GM18517 (cell line): ENCODE measurements at regions not wholly inside any gene's neighbourhood (a gene's known extent, or its start where the extent isn't known, plus 50 kb on each side); places are given as distances from the start of the nearest gene placed in this dataset.

ENCODE experiments used
- ATAC-seq: cut with Tn5 transposase; IDR thresholded peaks from one replicate; pipeline ENCODE4 v1.9.1; 2021; ENCODE audit warnings: mild to moderate bottlenecking, moderate library complexity; ENCODE audit not compliant: unreplicated experiment

DNA sequence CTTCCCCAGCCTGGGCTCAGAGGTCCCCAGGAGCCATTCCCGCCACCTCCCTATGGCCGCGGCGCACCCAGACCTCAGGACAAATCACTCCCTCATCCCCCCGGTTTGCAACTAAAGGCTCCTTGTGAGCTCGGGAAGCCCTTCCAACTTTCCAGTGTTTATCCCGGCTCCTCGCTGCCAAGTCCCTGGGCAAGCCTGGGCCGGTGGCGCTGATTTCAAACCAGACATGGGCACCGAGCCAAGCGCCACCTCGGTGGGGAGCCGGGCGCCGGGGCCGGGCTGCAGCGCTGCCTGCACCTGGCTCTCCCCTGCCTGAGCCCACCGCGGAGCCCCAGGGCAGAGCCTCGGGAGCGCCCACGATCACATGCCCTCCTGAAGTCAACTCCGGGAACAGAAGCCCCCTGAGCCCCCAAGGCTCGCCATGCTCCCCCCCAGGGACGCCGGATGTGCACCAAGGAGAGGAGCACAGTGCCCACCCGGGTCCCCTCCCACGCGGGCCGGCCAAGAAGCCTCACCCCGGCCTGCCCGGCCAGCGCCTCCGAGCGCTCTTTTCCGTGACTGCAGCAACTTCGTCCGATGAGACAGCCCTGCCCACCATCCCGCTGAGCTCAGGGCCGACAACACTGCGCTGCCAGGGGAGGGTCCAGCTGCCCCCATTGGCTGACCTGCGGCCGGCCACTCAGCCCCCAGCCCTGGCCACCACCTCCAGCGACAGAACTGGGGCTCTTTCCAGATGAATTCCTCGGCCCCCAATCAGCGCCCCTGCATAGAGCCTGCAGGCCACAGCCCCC is 50.0 kb downstream of the NCOR2 start:
- no peak for ATAC-seq

DNA sequence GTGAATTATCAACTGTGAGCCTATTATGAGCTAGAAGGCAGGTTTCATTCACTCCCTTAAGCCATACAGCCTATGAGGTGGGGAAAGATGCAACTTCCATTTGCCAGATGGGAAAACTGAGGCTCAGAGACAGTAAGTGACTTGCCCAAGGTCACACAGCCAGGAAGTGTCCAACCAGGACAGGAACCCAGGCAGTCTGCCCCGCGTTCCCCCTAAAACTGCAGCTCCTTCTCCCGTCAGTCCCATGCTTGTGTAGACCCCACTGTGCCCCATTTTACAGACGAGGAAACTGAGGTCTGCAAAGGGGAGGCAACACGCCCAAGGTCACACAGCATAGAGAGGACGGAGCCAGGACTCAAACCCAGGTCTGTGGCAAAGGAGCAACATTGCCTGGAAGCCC is 50.6 kb downstream of the NCOR2 start:
- no peak for ATAC-seq

DNA sequence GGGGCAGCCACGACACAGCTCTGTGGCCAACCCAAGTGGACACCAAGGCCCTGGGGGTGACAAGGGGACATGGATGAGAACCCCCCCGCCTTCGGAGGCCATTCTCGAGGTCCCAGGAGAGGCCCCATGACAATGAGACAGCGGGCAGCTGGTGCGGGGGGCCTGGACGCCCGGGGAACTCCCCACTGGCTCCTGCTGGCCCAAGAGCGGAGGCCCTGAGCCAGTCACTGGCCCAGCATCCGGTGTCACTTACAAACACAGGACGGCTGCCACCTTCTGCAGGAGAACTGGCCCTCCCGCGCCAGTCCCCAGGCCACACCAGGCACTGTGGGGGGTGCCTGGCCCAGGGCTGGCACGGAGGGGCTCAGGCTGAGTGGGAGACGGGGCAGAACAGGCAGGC is 51.4 kb downstream of the NCOR2 start:
- ATAC-seq, result no peak

DNA sequence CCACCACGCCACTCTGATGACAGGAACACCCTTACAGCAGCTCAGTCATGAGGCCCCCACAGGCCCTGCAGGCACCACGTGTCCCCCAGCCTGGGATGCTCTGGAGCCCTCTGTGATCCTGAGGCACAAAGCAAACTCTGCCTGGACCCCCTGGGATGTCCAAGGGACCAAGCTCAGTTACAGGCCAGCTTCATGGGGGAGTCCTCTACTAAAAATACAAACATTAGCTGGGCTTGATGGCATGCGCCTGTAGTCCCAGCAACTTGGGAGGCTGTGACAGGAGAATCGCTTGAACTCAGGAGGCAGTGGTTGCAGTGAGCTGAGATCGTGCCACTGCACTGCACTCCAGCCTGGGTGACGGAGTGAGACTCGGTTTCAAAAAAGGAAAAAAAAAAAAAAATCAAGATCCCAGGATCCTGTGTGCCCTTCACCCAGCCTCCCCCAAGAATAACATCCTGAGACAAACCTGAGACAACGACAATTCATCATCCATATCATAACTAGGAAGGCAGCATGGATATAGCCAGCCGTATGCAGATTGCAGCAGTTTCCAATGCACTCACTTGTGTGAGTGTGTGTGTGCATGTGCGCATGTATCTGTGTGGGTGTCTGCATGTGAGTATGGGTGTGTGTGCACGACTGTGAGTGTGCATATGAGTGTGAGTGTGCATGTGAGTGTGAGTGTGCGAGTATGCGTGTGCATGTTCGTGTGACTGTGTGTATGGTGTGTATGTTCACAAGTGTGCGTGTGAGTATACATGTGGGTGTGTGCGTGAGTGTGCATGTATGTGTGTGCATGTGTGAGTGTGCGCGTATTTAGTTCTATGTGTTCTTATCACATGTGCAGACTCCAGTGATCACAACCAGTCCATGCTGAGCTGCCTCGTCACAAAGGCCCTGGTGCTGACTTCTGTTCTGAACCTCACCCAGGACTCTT is 52.1 kb downstream of the NCOR2 start:
- ATAC-seq, result no peak

DNA sequence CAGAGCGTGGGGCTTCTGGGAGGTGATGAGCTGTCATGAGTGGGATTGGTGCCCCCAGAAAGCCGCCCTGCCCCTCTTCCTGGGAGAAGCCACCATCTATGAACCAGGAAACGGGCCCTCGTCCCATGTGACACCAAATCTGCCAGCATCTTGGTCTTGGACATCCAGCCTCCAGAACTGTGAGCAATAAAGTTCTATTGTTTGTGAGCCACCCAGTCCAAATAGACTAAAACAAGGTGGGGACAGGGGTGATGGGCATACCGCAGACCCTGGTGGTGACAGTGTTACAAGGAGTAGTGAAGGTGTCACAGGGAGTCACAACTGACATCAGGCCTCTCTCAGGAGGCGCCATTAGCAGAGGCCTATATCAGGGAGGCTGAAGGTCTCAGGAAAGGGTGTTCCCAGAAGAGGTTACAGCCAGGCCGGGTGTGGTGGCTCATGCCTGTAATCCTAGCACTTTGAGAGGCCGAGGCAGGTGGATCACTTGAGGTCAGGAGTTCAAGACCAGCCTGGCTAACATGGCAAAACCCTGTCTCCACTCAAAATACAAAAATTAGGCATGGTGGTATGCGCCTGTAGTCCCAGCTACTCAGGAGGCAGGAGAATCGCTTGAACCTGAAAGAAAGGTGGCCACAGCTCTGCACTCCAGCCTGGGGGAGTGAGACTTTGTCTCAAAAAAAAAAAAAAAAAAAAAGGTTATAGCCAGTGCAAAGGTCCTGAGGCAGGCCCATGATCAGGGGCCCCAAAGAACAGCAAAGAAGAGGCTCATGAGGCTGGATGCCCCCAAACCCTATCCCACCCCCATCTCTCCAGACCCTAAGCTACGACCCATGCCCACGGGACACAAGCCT is 53.0 kb downstream of the NCOR2 start:
- ATAC-seq, result no peak

DNA sequence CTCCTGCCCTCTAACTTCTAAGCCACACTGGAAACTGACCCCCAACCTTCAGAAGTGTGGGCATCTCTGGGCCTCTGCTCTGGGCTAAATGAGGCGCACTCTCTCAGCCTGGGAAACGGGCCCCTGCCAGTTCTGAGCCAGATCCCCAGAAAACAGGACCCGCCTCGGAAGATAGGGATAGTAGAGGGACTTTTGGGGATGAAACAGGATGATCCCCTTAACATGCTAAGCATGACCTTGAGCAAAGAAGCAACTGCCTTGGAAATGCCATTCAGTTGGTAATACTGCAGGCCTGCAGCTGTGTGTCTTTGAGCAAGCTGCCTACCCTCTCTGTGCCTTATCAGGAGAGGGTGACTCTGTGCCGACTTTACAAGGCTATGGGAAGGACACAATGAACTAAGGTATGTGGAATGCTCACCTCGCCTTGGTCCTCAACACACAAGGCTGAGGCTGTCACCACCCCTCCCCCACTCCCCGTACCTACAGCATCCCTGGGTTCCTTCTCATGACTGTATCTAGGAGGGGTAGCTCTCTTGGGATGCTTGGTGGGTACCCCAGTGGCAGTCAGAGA is 54.0 kb downstream of the NCOR2 start:
- ATAC-seq, result no peak

DNA sequence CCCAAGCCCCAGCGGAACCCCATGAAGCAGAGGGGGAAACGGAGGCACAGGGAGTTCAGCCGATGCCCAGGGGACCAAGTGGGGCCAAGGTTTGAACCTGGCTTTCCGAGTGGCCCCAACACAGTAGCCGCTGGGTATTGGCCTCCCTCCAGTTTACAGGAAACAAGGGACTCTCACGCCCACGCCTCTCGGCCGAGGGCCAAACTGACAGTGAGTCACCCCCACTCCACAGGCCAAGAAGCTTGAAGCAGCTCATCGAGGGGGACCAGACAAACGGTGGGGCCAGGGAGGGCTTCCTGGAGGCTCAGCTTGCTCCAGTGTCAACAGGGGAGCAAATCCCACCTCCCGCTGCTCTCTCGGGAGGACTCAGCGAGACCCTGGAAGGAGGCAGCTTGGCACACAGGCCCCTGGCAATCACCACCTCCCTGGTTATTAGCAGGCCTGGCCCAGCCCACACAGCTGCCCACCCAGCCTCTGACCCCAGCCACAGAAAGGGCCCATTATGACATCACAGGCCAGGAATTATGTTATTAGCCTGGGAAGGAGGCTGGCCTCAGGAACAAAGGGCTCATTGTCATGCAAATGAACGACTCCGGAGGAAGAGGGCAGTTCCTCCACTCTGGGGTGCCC is 54.6 kb downstream of the NCOR2 start:
- no peak for ATAC-seq

DNA sequence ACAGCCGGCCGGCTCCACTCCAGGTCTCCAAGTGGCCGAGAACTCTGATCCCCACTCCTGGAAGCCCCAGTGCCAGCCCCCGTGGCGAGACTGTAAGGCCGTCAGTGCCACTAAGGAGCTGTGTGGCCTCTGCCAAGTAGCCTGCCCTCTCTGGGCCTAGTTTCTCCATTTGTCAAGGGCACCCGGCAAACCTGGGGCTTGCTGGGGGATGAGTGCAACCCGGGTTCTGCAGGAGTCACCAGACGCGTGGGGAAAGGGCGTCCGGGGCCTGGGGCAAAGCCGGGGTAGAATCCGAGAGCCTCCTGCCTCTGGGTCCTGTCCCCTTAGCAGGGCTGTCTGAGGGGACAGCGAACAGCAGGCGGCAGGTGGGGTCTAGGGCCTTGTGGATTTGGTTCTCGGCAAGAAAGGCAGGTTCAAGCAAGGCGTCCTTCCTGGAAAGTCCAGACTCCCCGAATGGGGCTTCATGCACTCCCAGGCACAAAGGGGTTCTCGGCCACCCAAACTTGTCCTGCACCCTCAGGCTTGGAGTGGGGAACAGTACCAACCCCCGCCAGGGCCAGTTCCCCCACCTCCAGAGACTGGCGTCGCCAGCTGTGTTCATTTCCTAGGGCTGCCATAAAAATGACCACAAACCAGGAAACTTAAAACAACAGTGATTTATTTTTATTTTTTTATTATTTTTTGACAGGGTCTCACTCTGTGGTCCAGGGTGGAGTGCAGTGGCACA is 56.0 kb downstream of the NCOR2 start:
- no peak for ATAC-seq

DNA sequence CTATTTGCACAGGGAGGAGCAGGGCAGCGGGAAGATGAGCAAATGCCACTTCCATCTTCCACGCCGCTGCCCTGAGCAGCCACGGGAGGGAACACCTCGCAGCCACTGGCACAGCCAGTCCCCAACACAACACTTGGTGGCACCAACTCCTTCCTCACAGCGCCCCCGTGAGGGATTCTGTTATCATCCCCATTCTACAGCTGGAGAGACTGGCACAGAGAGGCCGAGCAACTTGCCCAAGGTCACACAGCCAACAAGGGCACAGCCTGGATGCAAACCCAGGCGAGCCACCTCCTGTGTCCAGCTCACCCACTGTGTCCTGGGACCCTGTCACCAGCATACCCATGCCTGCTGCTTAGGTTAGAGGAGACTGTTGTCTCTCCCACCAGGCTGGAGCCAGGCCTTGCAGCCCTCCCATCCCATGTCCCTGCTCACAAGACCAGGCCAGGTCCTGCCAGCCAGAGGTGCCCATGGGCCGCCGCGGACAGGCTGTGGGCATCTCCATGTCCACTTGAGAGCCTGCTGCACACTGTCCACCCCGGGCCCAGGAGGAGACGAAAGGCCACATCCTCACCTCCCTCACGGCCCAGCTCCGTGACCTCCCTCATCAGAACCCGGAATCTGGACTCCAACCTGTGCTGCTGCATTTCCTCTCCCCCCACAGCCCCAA is 57.0 kb downstream of the NCOR2 start:
- no peak for ATAC-seq

DNA sequence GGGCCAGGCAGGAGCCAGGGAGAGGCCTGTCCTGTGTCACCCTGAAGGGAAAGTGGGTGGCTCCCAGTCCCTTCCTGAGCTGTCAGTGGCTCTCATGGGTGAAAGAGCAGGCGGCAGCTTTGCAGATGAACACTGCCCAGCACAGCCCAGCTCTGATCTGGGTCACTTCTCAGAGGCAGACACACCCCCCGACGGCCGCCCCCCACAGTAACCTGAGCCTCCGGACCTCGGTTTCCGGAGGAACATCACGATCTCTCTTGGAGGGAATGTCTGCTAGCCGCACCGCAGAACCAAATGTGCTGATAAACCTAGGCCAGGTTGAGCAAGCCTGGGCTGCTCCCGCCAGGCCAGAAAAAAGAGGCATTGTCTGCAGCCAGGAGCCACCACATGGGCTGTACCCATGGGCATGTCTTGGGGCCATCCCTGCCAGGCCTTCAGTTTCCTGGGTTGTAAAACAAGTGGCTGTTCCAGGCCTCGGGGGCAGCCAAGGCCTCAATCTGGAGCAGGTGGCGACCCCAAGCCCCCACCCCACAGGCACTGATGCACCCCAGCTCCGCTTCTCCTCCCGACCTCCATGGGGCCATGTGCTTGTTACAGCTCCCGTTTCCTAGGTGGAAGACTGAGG is 57.6 kb downstream of the NCOR2 start:
- no peak for ATAC-seq

DNA sequence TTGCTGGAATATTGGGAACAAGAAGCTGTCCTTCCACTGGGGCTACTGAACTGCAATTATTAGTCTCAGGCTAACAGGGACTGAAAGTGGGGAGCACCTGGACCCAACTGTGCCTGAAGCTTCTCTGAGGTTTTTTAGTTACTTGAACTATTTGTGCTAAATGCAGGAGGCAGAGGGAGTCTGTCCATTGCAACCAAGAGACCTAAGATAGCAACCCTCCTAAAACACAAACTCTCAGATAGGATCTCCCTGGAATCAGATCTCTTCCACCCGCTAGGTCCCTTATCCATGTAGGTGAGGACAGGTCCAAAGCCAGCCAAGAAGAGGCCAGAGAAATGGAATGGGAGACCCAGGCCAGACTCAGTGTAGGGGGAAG is 58.1 kb downstream of the NCOR2 start:
- ATAC-seq, result no peak

DNA sequence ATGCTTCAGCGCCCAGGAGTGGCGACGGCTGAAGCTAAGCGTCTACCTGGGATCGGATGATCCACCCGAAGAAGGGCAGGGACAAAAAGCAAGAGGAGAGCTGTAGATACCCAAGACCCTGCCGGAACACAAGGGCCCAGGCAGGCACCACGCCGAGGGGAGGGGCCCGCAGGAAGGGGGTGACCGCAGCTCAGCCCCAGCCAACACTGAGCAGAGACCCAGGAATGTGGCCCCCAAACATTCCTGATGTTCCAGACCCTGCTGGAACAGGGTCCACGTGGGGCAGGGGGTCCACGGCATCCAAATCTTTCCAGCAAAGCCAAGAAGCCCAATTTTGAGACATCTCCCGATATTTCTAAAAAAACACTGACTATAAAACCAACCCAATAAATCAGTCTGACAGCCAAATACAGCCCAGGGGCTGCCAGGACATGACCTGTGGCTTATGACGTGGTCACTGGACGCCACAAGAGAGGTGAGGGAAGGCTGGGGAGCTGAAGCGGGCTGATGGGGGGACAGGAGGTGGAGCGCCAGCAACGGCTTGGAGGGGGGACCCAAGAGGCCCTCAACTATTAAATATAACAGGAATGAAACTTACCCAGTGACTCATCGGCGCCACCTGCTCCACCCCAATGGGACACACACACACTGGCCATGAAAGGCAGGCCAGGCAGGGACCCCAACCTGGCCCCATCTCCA is 58.9 kb downstream of the NCOR2 start:
- no peak for ATAC-seq

DNA sequence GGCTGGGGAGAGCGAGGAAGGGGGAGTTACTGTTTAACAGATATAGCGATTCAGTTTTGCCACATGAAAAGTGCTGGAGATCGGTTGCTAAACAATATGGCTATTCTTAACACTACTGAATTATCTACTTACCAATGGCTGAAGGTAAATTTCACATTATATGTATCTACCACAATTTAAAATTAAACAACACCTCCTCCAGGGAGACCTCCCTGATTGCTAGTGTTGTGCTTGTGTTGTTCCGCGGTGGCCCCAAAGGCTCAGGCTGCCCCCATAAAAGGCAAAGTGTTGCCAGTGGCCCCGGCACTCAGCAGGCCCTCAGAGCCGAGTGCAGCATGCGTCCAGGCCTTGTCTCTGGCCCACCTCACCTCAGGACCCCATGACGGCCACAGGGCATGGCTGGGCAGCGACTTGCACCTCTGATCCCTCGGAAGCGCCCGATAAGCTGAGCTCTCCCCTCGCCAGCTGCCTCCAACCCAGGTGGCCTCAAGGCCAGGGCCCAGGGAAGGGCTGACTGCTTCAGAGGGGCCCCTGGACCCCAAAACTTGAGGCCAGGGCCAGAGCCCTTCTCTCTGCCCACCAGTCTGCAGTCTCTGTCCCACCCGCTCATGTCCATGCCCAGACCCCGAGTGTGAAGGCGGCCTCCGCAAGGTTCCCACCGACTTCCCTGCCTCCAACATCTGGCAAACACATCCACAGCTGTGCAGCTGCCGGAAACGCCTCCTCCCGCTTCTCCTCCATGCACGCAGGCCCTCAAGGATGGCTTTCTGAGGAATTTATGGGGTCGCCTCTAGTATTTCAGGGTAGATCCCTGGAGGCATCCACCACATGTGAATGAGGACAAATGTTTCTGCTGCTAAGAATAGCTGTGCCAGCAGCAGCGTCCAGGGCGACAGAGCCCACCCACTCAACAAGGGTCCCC is 60.0 kb downstream of the NCOR2 start:
- no peak for ATAC-seq

DNA sequence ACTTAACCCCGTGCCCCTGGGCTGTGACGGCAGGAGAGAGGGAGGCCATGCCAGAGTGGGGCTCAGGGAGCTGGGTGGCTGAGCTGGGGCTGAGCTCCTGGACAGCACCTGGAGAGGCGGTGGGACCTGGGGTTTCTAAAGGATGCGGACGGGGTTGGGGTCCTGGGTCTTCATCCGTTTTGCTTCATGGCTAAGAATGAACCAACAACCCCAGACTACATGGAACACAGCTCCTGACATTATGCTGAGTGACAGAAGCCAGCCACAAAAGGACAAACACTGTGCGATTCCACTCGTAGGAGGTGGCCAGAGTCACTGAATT is 60.6 kb downstream of the NCOR2 start:
- no peak for ATAC-seq

DNA sequence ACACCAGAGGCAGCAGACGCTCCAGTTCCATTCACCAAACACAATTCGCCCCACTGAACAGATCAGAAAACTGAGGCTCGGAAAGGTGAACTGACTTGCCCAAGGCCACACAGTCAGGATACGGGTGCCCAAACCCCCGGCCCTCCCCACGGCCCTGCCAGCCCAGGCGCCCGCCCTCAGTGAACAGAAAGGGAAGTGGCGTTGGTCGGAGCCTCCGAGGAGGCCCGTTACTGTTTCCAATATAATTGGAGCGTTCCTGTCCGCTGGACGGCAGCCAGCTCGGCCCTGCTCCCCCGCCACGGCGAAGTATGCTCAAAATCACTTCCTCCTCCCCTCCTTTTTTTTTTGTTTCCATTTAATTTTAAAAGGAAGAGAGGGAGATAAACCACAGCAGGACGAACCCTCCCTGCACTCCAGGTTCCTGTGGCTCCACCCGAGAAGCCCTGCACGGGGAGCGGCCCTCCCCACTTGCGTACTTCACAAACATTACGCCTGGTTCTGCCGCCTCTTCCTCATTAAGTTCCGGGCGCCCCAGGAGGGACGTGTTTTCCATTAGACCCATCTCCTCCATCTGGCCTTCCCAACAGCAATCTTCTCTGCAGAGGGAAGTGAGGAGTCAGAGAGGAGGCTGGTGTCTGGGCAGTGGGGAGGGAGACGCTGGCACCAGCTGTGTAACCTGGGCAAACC is 61.1 kb downstream of the NCOR2 start:
- no peak for ATAC-seq

DNA sequence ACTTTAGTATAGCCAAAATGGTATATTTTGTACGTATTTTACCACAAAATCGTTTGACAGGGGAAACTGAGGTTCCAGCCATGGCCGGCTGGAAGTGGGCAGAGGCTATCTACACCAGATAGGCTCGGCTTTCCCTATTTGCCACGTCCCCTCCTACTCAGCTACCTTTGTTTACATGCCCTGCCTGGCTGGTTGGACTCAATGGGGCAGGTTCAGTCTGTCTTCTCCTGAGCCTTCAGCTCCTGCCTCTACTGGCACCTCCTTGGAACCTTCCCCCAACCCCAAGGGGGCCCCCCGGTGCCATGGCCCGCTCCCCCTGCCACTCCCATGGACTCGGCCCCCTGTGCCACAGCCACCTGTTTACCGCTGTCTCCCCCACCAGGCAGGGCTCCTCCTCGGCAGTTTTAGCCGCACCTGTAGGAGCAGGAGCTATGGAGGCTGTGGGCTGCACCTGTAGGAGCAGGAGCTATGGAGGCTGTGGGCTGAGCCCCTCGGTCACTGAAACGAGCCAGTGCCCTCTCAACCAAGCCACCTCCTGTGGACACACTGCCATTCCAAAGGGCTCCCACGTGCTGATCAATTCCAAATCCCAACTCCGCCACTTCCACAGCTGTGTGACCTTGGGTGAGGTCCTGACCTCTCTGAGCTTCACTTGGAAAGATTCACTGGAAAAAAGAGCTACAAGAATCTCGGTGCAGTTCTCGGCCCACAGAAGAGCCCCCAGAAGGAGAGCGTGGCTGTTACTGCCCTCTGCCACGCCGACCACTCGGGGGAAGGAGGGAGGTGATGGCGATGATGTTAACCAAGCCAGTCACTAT is 62.2 kb downstream of the NCOR2 start:
- no peak for ATAC-seq
